ENCODE measurements at regions not wholly inside any gene's neighbourhood (a gene's known extent, or its start where the extent isn't known, plus 50 kb on each side); places are given as distances from the start of the nearest gene placed in this dataset.

DNA sequence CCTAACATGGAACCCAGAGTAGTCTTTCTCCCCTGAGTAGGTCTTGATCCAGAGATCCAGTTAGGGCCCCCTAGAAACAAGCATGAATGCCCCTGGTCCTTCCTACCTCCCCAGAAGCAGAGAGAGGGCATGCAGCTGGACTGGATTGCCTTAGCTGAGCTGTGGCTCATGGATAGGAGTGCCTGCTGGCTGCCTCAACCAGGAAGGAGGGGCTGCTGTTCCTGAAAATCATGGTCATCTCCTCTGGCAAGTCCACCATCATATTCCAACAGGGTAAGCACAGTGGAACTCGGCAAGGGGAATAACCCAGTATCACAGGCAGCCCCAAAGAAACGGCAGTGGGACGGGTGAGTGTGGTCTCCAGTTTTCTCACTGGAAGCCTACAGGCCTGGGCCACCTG is 53.1 kb upstream of the ENTPD6 start:
- TF ChIP-seq, protein P1, sequence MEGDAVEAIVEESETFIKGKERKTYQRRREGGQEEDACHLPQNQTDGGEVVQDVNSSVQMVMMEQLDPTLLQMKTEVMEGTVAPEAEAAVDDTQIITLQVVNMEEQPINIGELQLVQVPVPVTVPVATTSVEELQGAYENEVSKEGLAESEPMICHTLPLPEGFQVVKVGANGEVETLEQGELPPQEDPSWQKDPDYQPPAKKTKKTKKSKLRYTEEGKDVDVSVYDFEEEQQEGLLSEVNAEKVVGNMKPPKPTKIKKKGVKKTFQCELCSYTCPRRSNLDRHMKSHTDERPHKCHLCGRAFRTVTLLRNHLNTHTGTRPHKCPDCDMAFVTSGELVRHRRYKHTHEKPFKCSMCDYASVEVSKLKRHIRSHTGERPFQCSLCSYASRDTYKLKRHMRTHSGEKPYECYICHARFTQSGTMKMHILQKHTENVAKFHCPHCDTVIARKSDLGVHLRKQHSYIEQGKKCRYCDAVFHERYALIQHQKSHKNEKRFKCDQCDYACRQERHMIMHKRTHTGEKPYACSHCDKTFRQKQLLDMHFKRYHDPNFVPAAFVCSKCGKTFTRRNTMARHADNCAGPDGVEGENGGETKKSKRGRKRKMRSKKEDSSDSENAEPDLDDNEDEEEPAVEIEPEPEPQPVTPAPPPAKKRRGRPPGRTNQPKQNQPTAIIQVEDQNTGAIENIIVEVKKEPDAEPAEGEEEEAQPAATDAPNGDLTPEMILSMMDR (IDR thresholded peaks at IDR 0.05) = no peak
- Histone ChIP-seq H3K4me3 (no peak overlapping the region), H3K36me3 (no peaks in the 10 kb centered on the region), H3K27ac (no peak overlapping the region), H3K9me3 (no peaks in the 10 kb centered on the region), H3K27me3 (peaks cover 0 to 5% of the 10 kb centered on the region in 2 donors), H3K4me1 (no peaks in the 10 kb centered on the region)
- intact Hi-C loops (cut with DNase I; ENCODE audit: low total_unique reads) = no loop called here
- no peak for DNase-seq (ENCODE audit: low spot score in 2 of 2)

DNA sequence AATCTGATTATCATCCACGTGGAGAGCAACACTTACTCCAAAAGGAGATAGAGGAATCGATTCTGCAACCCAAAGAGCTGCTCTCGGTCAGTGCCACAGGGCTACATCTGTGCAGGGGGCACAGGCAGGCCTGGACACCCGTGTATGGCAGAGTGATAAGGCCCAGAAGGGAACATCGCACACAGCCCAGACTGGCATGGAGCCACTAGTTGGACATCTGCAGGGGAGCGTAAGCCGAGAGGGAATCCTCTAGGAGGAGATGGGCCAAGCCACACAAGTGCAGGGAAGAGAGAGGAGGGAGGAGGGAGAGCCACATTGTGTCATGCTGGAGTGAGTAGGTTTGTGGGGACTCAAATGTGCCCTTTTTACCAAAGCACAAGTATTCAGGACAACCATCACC is 50.4 kb upstream of the ENTPD6 start:
- no peaks in the 10 kb centered on the region for H3K36me3 ChIP-seq
- H3K4me1 ChIP-seq = no peaks in the 10 kb centered on the region
- H3K4me3 ChIP-seq = no peak overlapping the region
- no peak for DNase-seq (ENCODE audit: low spot score in 2 of 2)
- H3K9me3 ChIP-seq = no peaks in the 10 kb centered on the region
- no peak overlapping the region for H3K27ac ChIP-seq
- TF ChIP-seq POLR2A (IDR thresholded peaks at IDR 0.05) (no peak), POLR2AphosphoS5 (IDR thresholded peaks at IDR 0.05) (no peak)
- TF ChIP-seq, protein P1 (IDR thresholded peaks at IDR 0.05) = no peak
- peaks cover 0 to 14% of the 10 kb centered on the region in 2 donors for H3K27me3 ChIP-seq
- intact Hi-C loops (cut with DNase I; ENCODE audit: low total_unique reads) = no loop called here

Measured in breast epithelium (tissue), 4 donors.